ENCODE measurements at regions not wholly inside any gene's neighbourhood (a gene's known extent, or its start where the extent isn't known, plus 50 kb on each side); places are given as distances from the start of the nearest gene placed in this dataset.

DNA sequence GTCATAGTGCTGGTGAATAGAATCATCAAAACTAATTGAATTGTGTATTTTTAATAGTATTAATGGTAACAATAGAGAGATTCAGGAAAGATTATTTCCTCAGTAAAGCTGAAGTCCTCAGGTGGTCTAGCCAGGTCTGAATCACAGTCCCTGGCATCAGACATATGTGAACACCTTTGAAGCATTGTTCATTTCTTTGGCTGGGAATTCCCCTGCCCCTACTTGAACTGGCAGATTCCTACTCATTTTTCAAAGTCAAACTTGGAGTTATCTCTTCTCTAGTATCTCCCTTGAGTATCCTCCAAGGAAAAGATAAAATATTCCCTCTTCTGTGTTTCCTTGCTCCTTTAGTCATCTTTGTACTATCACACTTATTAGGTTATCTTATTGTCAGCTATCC is 759.8 kb downstream of the ADGRL2 start:
- no peaks in the 10 kb centered on the region for H3K9me3 ChIP-seq
- H3K4me1 ChIP-seq, result no peaks in the 10 kb centered on the region
- H3K36me3 ChIP-seq, result no peaks in the 10 kb centered on the region
- TF ChIP-seq POLR2A (IDR thresholded peaks at IDR 0.05), result no peak
- intact Hi-C loops (cut with DNase I; ENCODE audit: low total_unique reads), result no loop called here
- no peak for DNase-seq
- no peaks in the 10 kb centered on the region for H3K27me3 ChIP-seq
- H3K27ac ChIP-seq, result no peak overlapping the region
- H3K4me3 ChIP-seq, result no peak overlapping the region

DNA sequence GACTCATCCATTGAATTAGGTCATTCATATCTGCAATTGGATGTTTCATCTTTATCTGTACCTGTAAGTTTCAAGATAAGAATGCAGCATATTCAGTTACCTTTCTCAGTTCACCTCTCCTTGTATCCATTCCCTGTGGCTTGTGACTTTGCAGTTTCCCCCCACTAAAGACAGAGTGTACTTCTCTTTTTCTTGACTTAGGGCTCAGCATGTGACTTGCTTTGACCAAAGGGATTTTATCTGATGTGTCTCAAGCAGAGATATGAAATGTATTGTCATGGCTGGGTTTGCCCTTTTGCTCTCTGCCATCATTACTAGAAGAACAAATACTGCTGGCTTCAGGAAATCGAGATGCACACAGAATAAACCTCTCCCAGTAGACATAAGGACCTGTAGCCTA is 754.8 kb downstream of the ADGRL2 start:
- intact Hi-C loops (cut with DNase I; ENCODE audit: low total_unique reads), result no loop called here
- Histone ChIP-seq H3K27me3 (no peaks in the 10 kb centered on the region), H3K9me3 (no peaks in the 10 kb centered on the region), H3K4me1 (no peaks in the 10 kb centered on the region), H3K4me3 (no peak overlapping the region), H3K27ac (no peak overlapping the region), H3K36me3 (no peaks in the 10 kb centered on the region)
- no peak for DNase-seq
- TF ChIP-seq, protein P1, sequence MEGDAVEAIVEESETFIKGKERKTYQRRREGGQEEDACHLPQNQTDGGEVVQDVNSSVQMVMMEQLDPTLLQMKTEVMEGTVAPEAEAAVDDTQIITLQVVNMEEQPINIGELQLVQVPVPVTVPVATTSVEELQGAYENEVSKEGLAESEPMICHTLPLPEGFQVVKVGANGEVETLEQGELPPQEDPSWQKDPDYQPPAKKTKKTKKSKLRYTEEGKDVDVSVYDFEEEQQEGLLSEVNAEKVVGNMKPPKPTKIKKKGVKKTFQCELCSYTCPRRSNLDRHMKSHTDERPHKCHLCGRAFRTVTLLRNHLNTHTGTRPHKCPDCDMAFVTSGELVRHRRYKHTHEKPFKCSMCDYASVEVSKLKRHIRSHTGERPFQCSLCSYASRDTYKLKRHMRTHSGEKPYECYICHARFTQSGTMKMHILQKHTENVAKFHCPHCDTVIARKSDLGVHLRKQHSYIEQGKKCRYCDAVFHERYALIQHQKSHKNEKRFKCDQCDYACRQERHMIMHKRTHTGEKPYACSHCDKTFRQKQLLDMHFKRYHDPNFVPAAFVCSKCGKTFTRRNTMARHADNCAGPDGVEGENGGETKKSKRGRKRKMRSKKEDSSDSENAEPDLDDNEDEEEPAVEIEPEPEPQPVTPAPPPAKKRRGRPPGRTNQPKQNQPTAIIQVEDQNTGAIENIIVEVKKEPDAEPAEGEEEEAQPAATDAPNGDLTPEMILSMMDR (IDR thresholded peaks at IDR 0.05), result no peak
- TF ChIP-seq POLR2A (IDR thresholded peaks at IDR 0.05), result no peak

DNA sequence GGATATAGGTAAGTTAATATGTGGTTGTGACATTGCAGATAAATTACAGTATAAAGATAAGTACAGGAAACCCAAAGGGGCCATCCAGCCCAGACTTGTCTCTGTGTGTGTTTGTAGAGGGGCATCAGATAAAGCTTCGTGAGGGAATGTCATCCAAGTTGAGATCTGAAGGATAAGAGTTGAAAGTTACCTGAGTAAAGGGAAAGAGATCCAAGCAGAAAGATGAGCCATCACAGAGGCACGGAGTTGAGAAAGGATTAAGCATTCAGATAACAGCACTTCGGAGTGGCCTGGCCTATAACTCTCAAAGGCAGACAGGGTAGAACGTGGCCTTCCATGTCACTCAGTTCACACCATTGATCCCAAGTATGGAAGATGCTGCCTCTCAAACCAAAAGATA is 749.1 kb downstream of the ADGRL2 start:
- no peaks in the 10 kb centered on the region for H3K4me1 ChIP-seq
- TF ChIP-seq, protein P1 (IDR thresholded peaks at IDR 0.05), result no peak
- no peak for TF ChIP-seq POLR2A (IDR thresholded peaks at IDR 0.05)

DNA sequence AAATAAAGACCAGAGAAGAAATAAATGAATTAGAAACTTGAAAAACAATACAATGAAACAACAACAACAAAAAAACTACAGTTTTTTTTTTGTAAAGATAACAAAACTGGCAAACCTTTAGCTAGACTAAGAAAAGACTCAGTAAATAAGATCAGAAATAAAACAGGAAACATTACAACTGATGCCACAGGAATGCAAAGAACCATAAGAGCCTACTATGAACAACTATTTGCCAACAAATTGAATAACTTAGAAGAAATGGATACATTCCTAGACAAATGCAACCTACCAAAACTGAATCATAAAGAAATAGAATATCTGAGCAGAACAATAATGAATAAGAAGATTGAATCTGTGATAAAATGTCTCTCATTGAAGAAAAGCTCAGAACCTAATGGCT is 742.0 kb downstream of the ADGRL2 start:
- intact Hi-C loops (cut with DNase I; ENCODE audit: low total_unique reads), result no loop called here
- no peaks in the 10 kb centered on the region for H3K36me3 ChIP-seq

More for the DNA sequence above, 749.1 kb downstream of the ADGRL2 start:
- H3K27ac ChIP-seq, result no peak overlapping the region
- intact Hi-C loops (cut with DNase I; ENCODE audit: low total_unique reads), result no loop called here
- DNase-seq, result no peak
- no peaks in the 10 kb centered on the region for H3K27me3 ChIP-seq
- H3K9me3 ChIP-seq, result no peaks in the 10 kb centered on the region
- H3K36me3 ChIP-seq, result no peaks in the 10 kb centered on the region
- H3K4me3 ChIP-seq, result no peak overlapping the region

DNA sequence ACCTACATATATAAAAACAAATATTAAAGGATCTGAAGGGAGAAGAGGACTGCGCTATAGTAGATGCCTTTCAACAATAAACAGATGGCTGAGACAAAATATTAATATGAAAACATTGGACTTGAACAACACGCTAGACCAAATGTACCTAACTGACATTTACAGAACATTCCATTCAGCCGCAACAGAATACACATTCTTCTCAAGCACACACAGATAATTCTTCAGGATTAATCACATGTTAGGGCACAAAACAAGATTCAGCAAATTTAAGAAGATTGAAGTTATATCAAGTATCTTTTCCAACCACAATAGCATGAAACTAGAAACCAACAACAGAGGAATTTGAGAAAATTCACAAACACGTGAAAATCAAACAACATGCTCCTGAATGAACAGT is 741.4 kb downstream of the ADGRL2 start:
- DNase-seq, result no peak
- Histone ChIP-seq H3K27me3 (no peaks in the 10 kb centered on the region), H3K9me3 (no peaks in the 10 kb centered on the region), H3K36me3 (no peaks in the 10 kb centered on the region), H3K4me1 (no peaks in the 10 kb centered on the region), H3K4me3 (no peak overlapping the region), H3K27ac (no peak overlapping the region)
- intact Hi-C loops (cut with DNase I; ENCODE audit: low total_unique reads), result no loop called here
- no peak for TF ChIP-seq POLR2A (IDR thresholded peaks at IDR 0.05)
- TF ChIP-seq, protein P1 (IDR thresholded peaks at IDR 0.05), result no peak

More for the DNA sequence above, 742.0 kb downstream of the ADGRL2 start:
- H3K4me1 ChIP-seq, result no peaks in the 10 kb centered on the region
- H3K4me3 ChIP-seq, result no peak overlapping the region
- no peaks in the 10 kb centered on the region for H3K27me3 ChIP-seq
- no peak overlapping the region for H3K27ac ChIP-seq
- no peak for DNase-seq
- no peaks in the 10 kb centered on the region for H3K9me3 ChIP-seq
- no peak for TF ChIP-seq POLR2A (IDR thresholded peaks at IDR 0.05)
- TF ChIP-seq, protein P1 (IDR thresholded peaks at IDR 0.05), result no peak

DNA sequence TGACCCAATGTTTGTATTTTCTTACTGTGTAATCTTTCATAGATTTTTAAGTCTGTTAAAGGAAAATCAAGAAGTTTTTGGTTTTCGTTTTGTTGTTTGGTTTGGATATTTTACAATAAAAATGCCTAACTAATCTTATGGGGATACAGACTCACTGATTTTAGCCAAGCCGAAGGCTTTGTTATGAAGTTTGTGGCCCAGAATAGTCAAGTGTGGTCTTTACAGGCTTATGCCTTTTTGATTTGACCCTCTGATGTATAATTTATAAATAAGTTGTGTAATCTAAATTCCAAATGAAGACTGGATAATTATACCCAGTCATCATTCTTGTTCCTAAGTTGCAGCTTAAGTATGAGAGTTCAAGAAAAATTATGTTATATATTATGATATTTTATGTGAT is 739.3 kb downstream of the ADGRL2 start:
- Histone ChIP-seq H3K27ac (no peak overlapping the region), H3K9me3 (no peaks in the 10 kb centered on the region), H3K27me3 (no peaks in the 10 kb centered on the region), H3K4me1 (no peaks in the 10 kb centered on the region), H3K36me3 (no peaks in the 10 kb centered on the region), H3K4me3 (no peak overlapping the region)
- no peak for DNase-seq
- TF ChIP-seq, protein P1 (IDR thresholded peaks at IDR 0.05), result no peak
- no peak for TF ChIP-seq POLR2A (IDR thresholded peaks at IDR 0.05)
- intact Hi-C loops (cut with DNase I; ENCODE audit: low total_unique reads), result no loop called here

All from uterus (tissue), 3 donors.